Common myeloid progenitor, CD34-positive (primary cell): ENCODE measurements at regions not wholly inside any gene's neighbourhood (a gene's known extent, or its start where the extent isn't known, plus 50 kb on each side); places are given as distances from the start of the nearest gene placed in this dataset.

ENCODE experiments used
- CTCF ChIA-PET: fragments of 350-600 bp; sonication (Branson Sonifier 250); formaldehyde crosslinking; loops from one replicate; lab custom pipeline; 2021; ENCODE audit warnings: antibody characterized with exemption; lab: Charles Lee
- POLR2A ChIA-PET: fragments of 350-600 bp; sonication (Branson Sonifier 250); formaldehyde crosslinking; loops from one replicate; lab custom pipeline; 2021; ENCODE audit warnings: antibody characterized with exemption; lab: Charles Lee
- DNase-seq, 3 donors: peaks; one replicate each; pipeline versions ENCODE4 v3.0.0 to v3.0.0-alpha.2; 2013
- H3K27ac ChIP-seq, 2 experiments: 1 replicate in 1 of 2; 2 replicates in 1 of 2; pipeline ENCODE4 v1.7.0; 2013; ENCODE audit warnings: inconsistent platforms in 2 of 2, low read length in 2 of 2, mild to moderate bottlenecking in 2 of 2, low read depth in 1 of 2, moderate library complexity in 1 of 2; ENCODE audit not compliant: severe bottlenecking in 2 of 2, insufficient read depth in 1 of 2, poor library complexity in 1 of 2
- H3K27me3 ChIP-seq, 5 experiments: replicated peaks in 2 of 5; 1 replicate in 3 of 5; 2 replicates in 2 of 5; pipeline versions ENCODE4 v1.6.1 to v1.7.0; 2013; ENCODE audit warnings: low read length in 4 of 5, mild to moderate bottlenecking in 2 of 5, moderate library complexity in 2 of 5, inconsistent platforms in 1 of 5; ENCODE audit not compliant: insufficient read depth in 5 of 5, control insufficient read depth in 4 of 5
- H3K36me3 ChIP-seq, 4 experiments: 1 replicate in 2 of 4; 2 replicates in 2 of 4; pipeline versions ENCODE4 v1.6.1 to v1.7.0; 2013; ENCODE audit warnings: low read length in 3 of 4, control low read depth in 1 of 4, mild to moderate bottlenecking in 1 of 4; ENCODE audit not compliant: control insufficient read depth in 4 of 4, insufficient read depth in 4 of 4
- H3K4me1 ChIP-seq, 4 experiments: 1 replicate in 3 of 4; 2 replicates in 1 of 4; pipeline versions ENCODE4 v1.6.1 to v1.7.1; 2013; ENCODE audit warnings: low read length in 3 of 4, mild to moderate bottlenecking in 3 of 4, control low read depth in 1 of 4, inconsistent platforms in 1 of 4, moderate library complexity in 1 of 4; ENCODE audit not compliant: control insufficient read depth in 4 of 4, insufficient read depth in 4 of 4; ENCODE audit errors: control extremely low read depth in 1 of 4
- H3K4me3 ChIP-seq, 7 experiments: 1 replicate in 4 of 7; 2 replicates in 3 of 7; pipeline versions ENCODE4 v1.5.1 to v1.7.0; 2013; ENCODE audit warnings: mild to moderate bottlenecking in 7 of 7, low read length in 6 of 7, moderate library complexity in 6 of 7, inconsistent platforms in 2 of 7, low read depth in 2 of 7, control low read depth in 1 of 7; ENCODE audit not compliant: insufficient read depth in 4 of 7, control insufficient read depth in 1 of 7; ENCODE audit errors: extremely low read depth in 1 of 7
- H3K9me3 ChIP-seq, 5 experiments: 1 replicate in 4 of 5; 2 replicates in 1 of 5; pipeline versions ENCODE4 v1.6.1 to v1.7.1; 2013; ENCODE audit warnings: low read length in 4 of 5, mild to moderate bottlenecking in 2 of 5, inconsistent platforms in 1 of 5, low read depth in 1 of 5, moderate library complexity in 1 of 5; ENCODE audit not compliant: control insufficient read depth in 4 of 5, insufficient read depth in 2 of 5; ENCODE audit errors: control extremely low read depth in 1 of 5
- WGBS: methylation state at CpG from one replicate; pipeline ENCODE4 v1.1.5; 2013; ENCODE audit not compliant: insufficient coverage; 5-methylcytosine and 5-hydroxymethylcytosine counted together

GRCh38 chr13:103157016-103157415 is 90.8 kb upstream of the SLC10A2 start:
- Histone ChIP-seq H3K4me1 (no peaks in the 10 kb centered on the region), H3K27me3 (peaks cover 0 to 2% (median 0%) of the 10 kb centered on the region in 5 experiments), H3K36me3 (no peaks in the 10 kb centered on the region), H3K9me3 (no peaks in the 10 kb centered on the region), H3K27ac (no peak overlapping the region), H3K4me3 (no peak overlapping the region)
- ChIA-PET POLR2A (no interaction called here), CTCF (no interaction called here)
- 86% methylated on average over 2 of the region's 3 CpGs for WGBS
- DNase-seq = no peak

DNA sequence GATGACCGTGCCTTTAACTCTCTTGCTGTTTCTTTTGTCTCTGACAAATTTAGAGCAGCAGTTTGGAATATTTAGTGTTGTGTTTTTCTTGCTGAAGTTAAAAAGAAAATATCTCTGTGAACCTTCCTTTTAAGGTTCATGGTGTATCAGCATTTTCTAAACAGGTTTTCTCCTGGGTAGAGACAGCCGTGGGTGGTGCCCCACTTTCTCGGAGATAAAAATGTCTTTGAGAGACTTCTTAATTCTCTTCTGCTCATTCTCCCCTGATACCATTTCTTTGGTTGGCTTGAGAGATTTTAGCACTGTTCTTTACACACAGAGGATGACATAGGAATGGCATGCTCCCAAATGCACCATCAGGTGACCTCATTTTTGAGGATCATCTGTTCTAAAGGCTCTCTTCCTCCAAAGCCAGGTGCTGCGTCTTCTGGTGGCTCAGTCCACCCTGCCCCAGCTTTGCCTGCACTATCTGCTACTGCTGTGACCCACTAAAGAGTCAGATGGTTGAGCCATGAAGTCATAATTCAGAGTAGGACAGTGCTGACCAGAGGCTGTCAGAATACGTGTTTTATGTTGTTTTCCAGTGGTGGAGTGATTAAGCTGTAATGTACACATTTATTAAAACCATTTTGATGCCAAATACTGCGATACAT is 90.3 kb upstream of the SLC10A2 start:
- Histone ChIP-seq H3K27ac (no peak overlapping the region), H3K4me3 (no peak overlapping the region), H3K9me3 (no peaks in the 10 kb centered on the region), H3K27me3 (peaks cover 0 to 2% (median 0%) of the 10 kb centered on the region in 5 experiments), H3K4me1 (no peaks in the 10 kb centered on the region), H3K36me3 (no peaks in the 10 kb centered on the region)
- ChIA-PET CTCF (no interaction called here), POLR2A (no interaction called here)
- no peak for DNase-seq
- 97% methylated on average over 3 of the region's 6 CpGs for WGBS

- Histone ChIP-seq H3K9me3 (no peaks in the 10 kb centered on the region), H3K36me3 (no peaks in the 10 kb centered on the region), H3K4me1 (no peaks in the 10 kb centered on the region), H3K27ac (no peak overlapping the region), H3K27me3 (peaks cover 0 to under 1% (median 0%) of the 10 kb centered on the region in 5 experiments), H3K4me3 (no peak overlapping the region)
- ChIA-PET POLR2A (no interaction called here), CTCF (interaction anchor here (0.9 to 1.4 kb wide), 2 partner anchors 36 to 227 kb away, joined by 3 to 4 read pairs; no protein-coding TSS in a partner anchor)
- DNase-seq = no peak
- no CpG with 5 or more reads among the region's 2 CpGs for WGBS
Observed at GRCh38 chr13:103153466-103153865, 87.2 kb upstream of the SLC10A2 start.

DNA sequence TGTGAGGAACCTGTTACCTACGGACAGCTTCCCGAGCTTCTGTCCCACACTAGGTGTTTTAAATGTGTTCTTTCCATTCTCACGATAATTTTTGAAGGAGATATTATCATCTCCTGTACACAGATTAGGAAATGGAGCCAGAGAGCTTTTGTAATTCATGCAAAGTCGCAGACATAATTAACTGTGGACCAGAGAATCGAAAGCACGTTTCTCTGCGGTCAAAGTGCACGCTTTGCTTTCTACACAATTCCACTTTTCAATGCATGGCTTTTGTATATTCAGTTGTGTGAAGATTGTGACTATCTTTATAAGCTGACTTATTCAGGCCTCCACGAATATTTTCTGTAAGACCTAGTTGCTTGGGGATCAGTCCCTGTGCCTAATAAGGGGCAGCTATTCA is 81.7 kb upstream of the SLC10A2 start:
- DNase-seq = no peak
- ChIA-PET CTCF (interaction anchor here (0.8 kb wide), 1 partner anchor 10 kb away, joined by 3 read pairs; no protein-coding TSS in a partner anchor), POLR2A (no interaction called here)
- no peaks in the 10 kb centered on the region for H3K4me1 ChIP-seq
- no peak overlapping the region for H3K4me3 ChIP-seq
- H3K9me3 ChIP-seq = no peaks in the 10 kb centered on the region
- H3K36me3 ChIP-seq = no peaks in the 10 kb centered on the region
- 92% methylated on average over 4 of the region's 9 CpGs for WGBS
- H3K27ac ChIP-seq = no peak overlapping the region
- H3K27me3 ChIP-seq = no peaks in the 10 kb centered on the region

GRCh38 chr13:103145442-103145841 is 79.2 kb upstream of the SLC10A2 start:
- Histone ChIP-seq H3K27ac (no peak overlapping the region), H3K9me3 (no peaks in the 10 kb centered on the region), H3K36me3 (no peaks in the 10 kb centered on the region), H3K27me3 (no peaks in the 10 kb centered on the region), H3K4me1 (no peaks in the 10 kb centered on the region), H3K4me3 (no peak overlapping the region)
- POLR2A ChIA-PET = no interaction called here
- CTCF ChIA-PET = no interaction called here
- WGBS = 80% methylated on average over 1 of the region's 1 CpG
- DNase-seq = no peak

DNA sequence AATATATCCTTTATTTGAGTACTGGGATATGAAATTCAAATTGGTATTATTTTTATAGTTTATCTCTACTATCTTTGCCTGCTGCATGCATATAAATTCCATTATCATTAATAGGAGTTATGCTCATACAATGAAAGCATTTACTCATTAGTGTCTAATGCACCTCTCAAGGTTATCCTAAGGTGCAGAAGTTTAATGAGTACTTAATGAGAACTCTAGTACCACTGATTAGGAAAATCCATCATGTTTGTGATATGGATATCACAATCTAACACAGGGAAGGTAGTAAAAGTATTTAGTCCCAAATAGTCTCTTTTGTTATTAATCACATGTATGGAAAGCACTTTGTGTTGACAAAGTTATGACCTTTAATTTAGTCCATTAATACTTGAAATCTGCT is 77.2 kb upstream of the SLC10A2 start:
- CTCF ChIA-PET = interaction anchor here (1.4 kb wide), 1 partner anchor 28 kb away, joined by 3 read pairs; no protein-coding TSS in a partner anchor
- H3K36me3 ChIP-seq = no peaks in the 10 kb centered on the region
- POLR2A ChIA-PET = no interaction called here
- no peaks in the 10 kb centered on the region for H3K27me3 ChIP-seq
- no peak for DNase-seq
- no peaks in the 10 kb centered on the region for H3K4me1 ChIP-seq
- H3K9me3 ChIP-seq = no peaks in the 10 kb centered on the region
- no peak overlapping the region for H3K4me3 ChIP-seq
- H3K27ac ChIP-seq = no peak overlapping the region

DNA sequence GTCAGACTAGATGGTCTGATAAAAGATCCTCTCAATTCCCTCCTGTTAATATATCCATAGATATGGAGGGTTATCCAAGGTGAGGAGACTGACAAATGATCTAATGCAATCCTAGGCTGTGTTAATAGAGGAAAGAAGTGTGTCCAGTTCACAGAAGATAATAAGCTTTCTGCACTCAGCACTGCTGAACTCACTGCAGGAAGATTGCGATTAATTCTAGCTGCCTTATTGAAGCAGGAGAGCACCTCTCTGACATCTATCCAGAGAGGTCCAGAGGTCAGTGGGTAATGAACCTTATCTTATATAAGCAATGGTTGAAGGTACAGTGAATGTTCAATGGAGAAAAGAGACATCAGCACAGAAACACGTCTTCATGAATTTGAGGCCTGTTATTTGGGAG is 75.9 kb upstream of the SLC10A2 start:
- no peaks in the 10 kb centered on the region for H3K36me3 ChIP-seq
- no peaks in the 10 kb centered on the region for H3K4me1 ChIP-seq
- POLR2A ChIA-PET = no interaction called here
- no peak overlapping the region for H3K4me3 ChIP-seq
- no peak for DNase-seq
- no peak overlapping the region for H3K27ac ChIP-seq
- CTCF ChIA-PET = interaction anchor here (0.8 to 1.6 kb wide), 3 partner anchors 29 to 227 kb away, joined by 3 read pairs; no protein-coding TSS in a partner anchor
- 100% methylated on average over 1 of the region's 2 CpGs for WGBS
- H3K9me3 ChIP-seq = no peaks in the 10 kb centered on the region
- no peaks in the 10 kb centered on the region for H3K27me3 ChIP-seq
